ENCODE measurements at regions not wholly inside any gene's neighbourhood (a gene's known extent, or its start where the extent isn't known, plus 50 kb on each side); places are given as distances from the start of the nearest gene placed in this dataset.

GRCh38 chr19:29376855-29377354 is 148.9 kb upstream of the VSTM2B start:
- TF ChIP-seq CTCF (optimal IDR thresholded peaks at IDR 0.05 in 1 of 3, IDR thresholded peaks at IDR 0.05 in 1 of 3, conservative IDR thresholded peaks at IDR 0.05 in 1 of 3; ENCODE audit: extremely low read depth in 1 of 3, insufficient read depth in 2 of 3, low read length in 3 of 3), result no peak
- no peak for TF ChIP-seq EZH2 (IDR thresholded peaks at IDR 0.05; ENCODE audit: low read length)

Measured in keratinocyte (primary cell).